Thyroid gland (tissue), 4 donors: ENCODE measurements at regions not wholly inside any gene's neighbourhood (a gene's known extent, or its start where the extent isn't known, plus 50 kb on each side); places are given as distances from the start of the nearest gene placed in this dataset.

Experiments used
- DNase-seq, 2 donors: peaks; one replicate each; pipeline ENCODE4 v3.0.0-alpha.2; 2019
- H3K27ac ChIP-seq, 3 donors: fragments of 200-600 bp; sonication (generic); 1 replicate in 2 of 3; 2 replicates in 1 of 3; pipeline ENCODE4 v1.5.1; 2016 to 2019; ENCODE audit warnings: mild to moderate bottlenecking in 1 of 3, moderate library complexity in 1 of 3
- H3K27me3 ChIP-seq: fragments of 200-600 bp; sonication (generic); one replicate; pipeline ENCODE4 v1.5.1; 2019
- H3K36me3 ChIP-seq, 2 donors: fragments of 200-600 bp; sonication (generic); one replicate each; pipeline ENCODE4 v1.5.1; 2016 to 2019
- H3K4me1 ChIP-seq, 2 donors: fragments of 200-600 bp; sonication (generic); one replicate each; pipeline ENCODE4 v1.5.1; 2017 to 2019
- H3K4me3 ChIP-seq, 3 donors: fragments of 200-600 bp; sonication (generic); replicated peaks in 1 of 3; 1 replicate in 2 of 3; 2 replicates in 1 of 3; pipeline ENCODE4 v1.5.1; 2016; ENCODE audit warnings: mild to moderate bottlenecking in 1 of 3
- H3K9me3 ChIP-seq: fragments of 200-600 bp; sonication (generic); one replicate; pipeline ENCODE4 v1.5.1; 2017
- POLR2A ChIP-seq, 2 donors: fragments of 450-650 bp; IDR thresholded peaks; one replicate each; pipeline ENCODE4 v1.6.1; 2017; ENCODE audit warnings: antibody characterized with exemption in 2 of 2, mild to moderate bottlenecking in 2 of 2, moderate library complexity in 1 of 2
- WGBS, 2 donors: methylation state at CpG; one replicate each; pipeline ENCODE4 v1.1.5; 2017; 5-methylcytosine and 5-hydroxymethylcytosine counted together
- intact Hi-C: fragments of 100-400 bp; cut with DNase I; formaldehyde crosslinking; loops from one replicate; pipeline ENCODE4 v1.15.1; 2023
- TF ChIP-seq, protein P1 (sequence below), 6 experiments: fragments of 200-600 bp in 3 of 6; fragments of 450-650 bp in 3 of 6; sonication (generic) in 3 of 6; IDR thresholded peaks; one replicate each; pipeline ENCODE4 v1.5.1; 2016 to 2019; ENCODE audit warnings: antibody characterized with exemption in 6 of 6, mild to moderate bottlenecking in 2 of 6, inconsistent platforms in 1 of 6, moderate library complexity in 1 of 6

DNA sequence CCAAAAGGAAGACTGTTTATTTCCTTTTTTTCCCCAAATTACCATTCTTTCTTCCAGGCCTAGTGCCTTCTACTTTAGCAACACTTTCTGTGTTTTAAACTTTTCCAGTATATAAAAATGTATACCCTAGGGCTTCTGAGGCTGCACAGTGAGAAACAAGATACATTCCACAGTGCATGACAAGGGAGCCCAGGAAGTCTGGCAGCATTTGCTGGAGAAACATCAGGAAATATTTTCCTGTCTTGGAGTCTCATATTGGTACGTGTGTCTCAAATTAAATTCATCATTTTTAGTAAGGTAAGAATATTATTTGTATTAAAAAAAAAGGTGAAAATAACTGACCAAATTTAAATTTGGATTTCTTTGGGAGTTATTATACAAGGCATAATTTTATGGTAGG, 662.6 kb downstream of the RFPL4B start:
- Histone ChIP-seq H3K27ac (no peak overlapping the region), H3K4me3 (no peak overlapping the region), H3K9me3 (no peaks in the 10 kb centered on the region), H3K27me3 (no peaks in the 10 kb centered on the region), H3K36me3 (no peaks in the 10 kb centered on the region), H3K4me1 (no peaks in the 10 kb centered on the region)
- 61 to 80% methylated on average over 1 of the region's 1 CpG for WGBS, 2 donors
- intact Hi-C loops, result no loop called here
- DNase-seq, result no peak
- TF ChIP-seq, protein P1, sequence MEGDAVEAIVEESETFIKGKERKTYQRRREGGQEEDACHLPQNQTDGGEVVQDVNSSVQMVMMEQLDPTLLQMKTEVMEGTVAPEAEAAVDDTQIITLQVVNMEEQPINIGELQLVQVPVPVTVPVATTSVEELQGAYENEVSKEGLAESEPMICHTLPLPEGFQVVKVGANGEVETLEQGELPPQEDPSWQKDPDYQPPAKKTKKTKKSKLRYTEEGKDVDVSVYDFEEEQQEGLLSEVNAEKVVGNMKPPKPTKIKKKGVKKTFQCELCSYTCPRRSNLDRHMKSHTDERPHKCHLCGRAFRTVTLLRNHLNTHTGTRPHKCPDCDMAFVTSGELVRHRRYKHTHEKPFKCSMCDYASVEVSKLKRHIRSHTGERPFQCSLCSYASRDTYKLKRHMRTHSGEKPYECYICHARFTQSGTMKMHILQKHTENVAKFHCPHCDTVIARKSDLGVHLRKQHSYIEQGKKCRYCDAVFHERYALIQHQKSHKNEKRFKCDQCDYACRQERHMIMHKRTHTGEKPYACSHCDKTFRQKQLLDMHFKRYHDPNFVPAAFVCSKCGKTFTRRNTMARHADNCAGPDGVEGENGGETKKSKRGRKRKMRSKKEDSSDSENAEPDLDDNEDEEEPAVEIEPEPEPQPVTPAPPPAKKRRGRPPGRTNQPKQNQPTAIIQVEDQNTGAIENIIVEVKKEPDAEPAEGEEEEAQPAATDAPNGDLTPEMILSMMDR (IDR thresholded peaks at IDR 0.05), result no peak
- TF ChIP-seq POLR2A (IDR thresholded peaks at IDR 0.05), result no peak

DNA sequence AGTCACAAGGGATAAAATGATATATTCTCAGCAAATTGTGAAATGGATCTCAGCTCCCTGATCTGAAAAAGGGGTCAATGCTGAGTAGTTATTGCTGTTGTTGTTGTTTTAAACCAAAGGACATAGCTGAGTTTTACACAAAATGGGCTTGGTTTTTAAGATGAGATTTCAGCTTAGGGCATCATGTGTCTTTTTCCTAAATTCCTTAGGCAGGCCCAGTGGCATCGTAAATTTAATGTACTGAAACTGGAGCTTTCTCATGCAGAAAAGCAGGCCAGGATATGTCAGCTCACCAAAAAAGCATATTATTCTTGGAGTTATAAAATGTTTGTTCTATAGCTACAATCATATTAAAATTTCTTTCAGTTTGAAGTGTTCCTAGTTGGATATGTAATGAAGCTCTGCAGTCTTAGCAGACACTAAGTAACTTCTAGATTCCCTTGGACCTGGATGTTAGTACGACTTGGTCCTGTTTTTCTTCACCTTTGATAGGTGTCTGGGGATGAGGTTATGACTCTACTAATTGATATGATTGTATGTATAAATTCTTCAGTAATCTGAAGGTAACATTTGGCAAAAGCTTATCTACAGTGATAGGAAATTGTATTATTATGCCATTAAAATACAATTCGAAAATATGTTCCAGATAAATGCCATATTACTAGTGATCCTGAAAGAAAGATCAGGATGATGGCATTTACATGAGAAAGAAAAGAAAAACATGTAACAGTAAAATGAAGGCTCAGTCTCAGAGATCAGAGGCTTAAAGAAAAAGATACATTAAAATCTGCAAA, 663.3 kb downstream of the RFPL4B start:
- H3K4me1 ChIP-seq, result no peaks in the 10 kb centered on the region
- no peaks in the 10 kb centered on the region for H3K27me3 ChIP-seq
- intact Hi-C loops, result no loop called here
- no peaks in the 10 kb centered on the region for H3K36me3 ChIP-seq
- no peak for DNase-seq
- 92 to 93% methylated on average over 3 of the region's 3 CpGs for WGBS, 2 donors
- no peaks in the 10 kb centered on the region for H3K9me3 ChIP-seq
- no peak overlapping the region for H3K27ac ChIP-seq
- TF ChIP-seq, protein P1 (IDR thresholded peaks at IDR 0.05), result no peak
- TF ChIP-seq POLR2A (IDR thresholded peaks at IDR 0.05), result no peak
- H3K4me3 ChIP-seq, result no peak overlapping the region

DNA sequence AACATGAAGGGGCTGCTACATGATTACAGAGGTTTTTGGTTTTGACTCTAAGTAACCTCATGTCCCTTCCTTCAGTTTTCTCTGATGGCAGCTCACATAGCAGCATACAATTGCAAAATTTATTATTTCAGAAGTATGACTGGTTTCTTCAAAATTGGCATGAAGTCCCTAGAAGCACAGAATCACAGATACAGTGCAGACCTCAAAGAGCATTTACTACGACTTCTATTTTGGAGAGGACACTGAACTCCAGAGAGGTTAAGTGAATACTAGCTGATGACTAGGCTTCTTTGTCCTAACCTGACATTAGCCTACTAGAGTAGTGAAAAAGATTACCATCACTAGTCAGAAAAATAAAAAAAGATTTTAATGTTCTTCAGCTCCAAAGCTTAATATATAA, 664.3 kb downstream of the RFPL4B start:
- WGBS, 2 donors, result 0% methylated on average over 1 of the region's 1 CpG
- DNase-seq, result no peak
- H3K27ac ChIP-seq, result no peak overlapping the region

DNA sequence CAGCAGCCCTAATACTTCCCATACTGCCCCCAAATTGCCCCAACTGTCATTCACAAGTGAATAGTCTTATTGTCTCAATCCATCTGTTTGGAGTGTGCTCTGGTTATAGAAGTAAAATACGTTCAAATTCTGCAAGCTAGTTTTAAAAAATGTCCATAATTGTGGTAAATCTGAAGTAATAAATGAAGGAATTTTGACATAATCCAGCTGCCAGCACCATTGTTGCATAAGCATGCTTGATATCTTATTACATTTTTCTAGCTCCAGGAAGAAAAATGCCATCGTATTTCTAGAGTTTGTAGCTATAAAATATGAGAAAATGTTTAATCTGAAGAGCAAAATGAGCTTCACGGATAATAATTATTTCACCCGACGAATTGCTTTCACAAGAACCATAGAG, 664.7 kb downstream of the RFPL4B start:
- WGBS, 2 donors, result 61 to 70% methylated on average over 5 of the region's 5 CpGs
- H3K9me3 ChIP-seq, result no peaks in the 10 kb centered on the region
- TF ChIP-seq POLR2A (IDR thresholded peaks at IDR 0.05), result no peak
- TF ChIP-seq, protein P1 (IDR thresholded peaks at IDR 0.05), result no peak
- H3K36me3 ChIP-seq, result no peaks in the 10 kb centered on the region
- no peaks in the 10 kb centered on the region for H3K27me3 ChIP-seq
- intact Hi-C loops, result no loop called here
- no peak overlapping the region for H3K27ac ChIP-seq
- no peak overlapping the region for H3K4me3 ChIP-seq
- no peak for DNase-seq
- H3K4me1 ChIP-seq, result no peaks in the 10 kb centered on the region

More for the DNA sequence above, 664.3 kb downstream of the RFPL4B start:
- H3K4me3 ChIP-seq, result no peak overlapping the region
- H3K36me3 ChIP-seq, result no peaks in the 10 kb centered on the region
- no peaks in the 10 kb centered on the region for H3K9me3 ChIP-seq
- no peaks in the 10 kb centered on the region for H3K4me1 ChIP-seq
- no peak for TF ChIP-seq POLR2A (IDR thresholded peaks at IDR 0.05)
- TF ChIP-seq, protein P1 (IDR thresholded peaks at IDR 0.05), result no peak
- H3K27me3 ChIP-seq, result no peaks in the 10 kb centered on the region
- intact Hi-C loops, result no loop called here

DNA sequence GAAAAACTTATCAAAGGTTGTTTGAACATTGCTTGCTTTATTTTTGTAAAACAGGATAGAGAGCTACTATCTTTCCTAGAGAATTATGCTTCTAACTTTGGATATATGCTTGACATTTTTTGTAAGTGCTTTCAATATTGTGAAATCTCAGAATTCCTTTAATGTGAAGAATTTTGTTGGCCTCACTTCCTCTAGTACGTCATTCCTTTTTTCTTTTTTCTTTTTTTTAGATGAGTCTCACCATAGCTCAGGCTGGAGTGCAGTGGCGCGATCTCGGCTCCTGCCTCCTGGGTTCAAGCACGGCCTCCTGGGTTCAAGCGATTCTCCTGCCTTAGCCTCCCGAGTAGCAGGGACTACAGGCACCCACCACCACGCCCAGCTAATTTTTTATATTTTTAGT, 668.1 kb downstream of the RFPL4B start:
- intact Hi-C loops, result no loop called here
- Histone ChIP-seq H3K4me3 (no peak overlapping the region), H3K36me3 (no peaks in the 10 kb centered on the region), H3K9me3 (no peaks in the 10 kb centered on the region), H3K27ac (no peak overlapping the region), H3K27me3 (no peaks in the 10 kb centered on the region), H3K4me1 (peaks cover 0 to 4% of the 10 kb centered on the region in 2 donors)
- 62 to 66% methylated on average over 8 of the region's 8 CpGs for WGBS, 2 donors
- TF ChIP-seq POLR2A (IDR thresholded peaks at IDR 0.05), result no peak
- TF ChIP-seq, protein P1 (IDR thresholded peaks at IDR 0.05), result no peak
- DNase-seq, result no peak
